Stimulated activated CD4-positive, alpha-beta T cell treated with anti-CD3 and anti-CD28 coated beads, Interleukin-2, amount 100 ng/mL, for 24 hours (primary cell): ENCODE measurements at regions not wholly inside any gene's neighbourhood (a gene's known extent, or its start where the extent isn't known, plus 50 kb on each side); places are given as distances from the start of the nearest gene placed in this dataset.
A peak's percentile ranks its signal among the peaks of the same experiment; 100 is the strongest.
"Not testable (repeated sequence)": the region's sequence is repeated elsewhere in the genome, so short reads cannot be mapped to it uniquely, and the experiment has no call there.

Experiments used
- DNase-seq, 2 donors: peaks; one replicate each; pipeline ENCODE4 v3.0.0-alpha.2; 2020

- not testable (repeated sequence) for DNase-seq
Observed at GRCh38 chr16:33712308-33712707, 252.9 kb downstream of the TP53TG3F start.

- DNase-seq: not testable (repeated sequence)
Observed at GRCh38 chr16:33712851-33713709, 253.7 kb downstream of the TP53TG3F start.

- not testable (repeated sequence) for DNase-seq
Observed at GRCh38 chr16:33713710-33714538, 254.5 kb downstream of the TP53TG3F start.

- DNase-seq: not testable (repeated sequence)
Observed at GRCh38 chr16:33731167-33731566, 271.8 kb downstream of the TP53TG3F start.

GRCh38 chr16:33734650-33735049 is 275.2 kb downstream of the TP53TG3F start:
- DNase-seq: not testable (repeated sequence)

GRCh38 chr16:33766869-33767765 is 307.7 kb downstream of the TP53TG3F start:
- not testable (repeated sequence) for DNase-seq

- DNase-seq: not testable (repeated sequence)
Observed at GRCh38 chr16:33768710-33769109, 309.3 kb downstream of the TP53TG3F start.

- DNase-seq: not testable (repeated sequence)
Observed at GRCh38 chr16:33769180-33769846, 309.9 kb downstream of the TP53TG3F start.

GRCh38 chr16:33770478-33770877 is 311.1 kb downstream of the TP53TG3F start:
- not testable (repeated sequence) for DNase-seq

GRCh38 chr16:33771211-33771610 is 311.8 kb downstream of the TP53TG3F start:
- not testable (repeated sequence) for DNase-seq

- not testable (repeated sequence) for DNase-seq
Observed at GRCh38 chr16:33773966-33774365, 314.6 kb downstream of the TP53TG3F start.

GRCh38 chr16:33774724-33775123 is 315.3 kb downstream of the TP53TG3F start:
- not testable (repeated sequence) for DNase-seq

GRCh38 chr16:33816328-33816944 is 357.0 kb downstream of the TP53TG3F start:
- not testable (repeated sequence) for DNase-seq

GRCh38 chr16:33824736-33825135 is 365.3 kb downstream of the TP53TG3F start:
- DNase-seq: not testable (repeated sequence)

GRCh38 chr16:33827522-33827921 is 368.1 kb downstream of the TP53TG3F start:
- DNase-seq: not testable (repeated sequence)

GRCh38 chr16:33839157-33839556 is 379.7 kb downstream of the TP53TG3F start:
- DNase-seq: not testable (repeated sequence)

GRCh38 chr16:33844533-33844932 is 385.1 kb downstream of the TP53TG3F start:
- DNase-seq: peak in 1 of 2 donors; percentile 45
